Osteoblast (primary cell): ENCODE measurements at regions not wholly inside any gene's neighbourhood (a gene's known extent, or its start where the extent isn't known, plus 50 kb on each side); places are given as distances from the start of the nearest gene placed in this dataset.

ENCODE experiments used
- DNase-seq: peaks from one replicate; pipeline ENCODE4 v3.0.0; 2011; ENCODE audit warnings: low spot score, mixed read lengths; ENCODE audit not compliant: insufficient read length; ENCODE audit errors: missing footprints
- H2AFZ ChIP-seq: 2 replicates; pipeline ENCODE4 v1.6.0; 2011; ENCODE audit warnings: mild to moderate bottlenecking, low read length
- H3K27ac ChIP-seq: 2 replicates; pipeline ENCODE4 v1.5.1; 2011; ENCODE audit warnings: mild to moderate bottlenecking, low read depth, low read length, moderate library complexity
- H3K27me3 ChIP-seq: 2 replicates; pipeline ENCODE4 v1.6.0; 2012; ENCODE audit warnings: mild to moderate bottlenecking, control low read depth, inconsistent platforms, low read length, moderate library complexity; ENCODE audit not compliant: insufficient read depth
- H3K36me3 ChIP-seq: 2 replicates; pipeline ENCODE4 v1.5.1; 2011; ENCODE audit warnings: mild to moderate bottlenecking, low read length, control low read depth, moderate library complexity; ENCODE audit not compliant: insufficient read depth
- H3K4me1 ChIP-seq: 2 replicates; pipeline ENCODE4 v1.5.1; 2011; ENCODE audit warnings: mild to moderate bottlenecking, low read length, control low read depth, moderate library complexity; ENCODE audit not compliant: insufficient read depth
- H3K4me2 ChIP-seq: 2 replicates; pipeline ENCODE4 v1.6.0; 2011; ENCODE audit warnings: mild to moderate bottlenecking, low read length; ENCODE audit not compliant: insufficient read depth
- H3K4me3 ChIP-seq: fragments of 200-600 bp; sonication (generic); 3 replicates; pipeline ENCODE4 v1.5.1; 2012; ENCODE audit warnings: mild to moderate bottlenecking, low read length, inconsistent platforms; ENCODE audit not compliant: insufficient read depth
- H3K79me2 ChIP-seq: 2 replicates; pipeline ENCODE4 v1.6.0; 2012; ENCODE audit warnings: mild to moderate bottlenecking, low read length, control low read depth, inconsistent platforms; ENCODE audit not compliant: insufficient read depth
- H3K9me3 ChIP-seq: 2 replicates; pipeline ENCODE4 v1.5.1; 2011; ENCODE audit warnings: low read depth, low read length, control low read depth
- H4K20me1 ChIP-seq: 2 replicates; pipeline ENCODE4 v1.6.0; 2012; ENCODE audit warnings: mild to moderate bottlenecking, low read length, control low read depth; ENCODE audit not compliant: insufficient read depth
- CTCF ChIP-seq: IDR thresholded peaks from 2 replicates; pipeline ENCODE4 v1.5.1; 2011; ENCODE audit warnings: mild to moderate bottlenecking, low read depth, low read length, moderate library complexity; ENCODE audit errors: extremely low read depth

GRCh38 chr5:155239803-155240202 is 226.2 kb downstream of the KIF4B start:
- H3K9me3 ChIP-seq, result no peaks in the 10 kb centered on the region
- H3K27ac ChIP-seq, result no peak overlapping the region
- H3K4me2 ChIP-seq, result no peak overlapping the region
- TF ChIP-seq CTCF, result no peak
- no peak overlapping the region for H2AFZ ChIP-seq
- H3K79me2 ChIP-seq, result no peaks in the 10 kb centered on the region
- H3K4me1 ChIP-seq, result no peaks in the 10 kb centered on the region
- H3K36me3 ChIP-seq, result no peaks in the 10 kb centered on the region
- H3K27me3 ChIP-seq, result no peaks in the 10 kb centered on the region
- no peak overlapping the region for H3K4me3 ChIP-seq
- DNase-seq, result no peak
- H4K20me1 ChIP-seq, result no peaks in the 10 kb centered on the region

GRCh38 chr5:155250596-155250995 is 237.0 kb downstream of the KIF4B start:
- no peaks in the 10 kb centered on the region for H3K4me1 ChIP-seq
- no peak for TF ChIP-seq CTCF
- DNase-seq, result no peak
- H3K79me2 ChIP-seq, result no peaks in the 10 kb centered on the region
- no peaks in the 10 kb centered on the region for H4K20me1 ChIP-seq
- H3K9me3 ChIP-seq, result peaks cover 3% of the 10 kb centered on the region
- H3K36me3 ChIP-seq, result no peaks in the 10 kb centered on the region
- no peak overlapping the region for H2AFZ ChIP-seq
- H3K27me3 ChIP-seq, result no peaks in the 10 kb centered on the region
- no peak overlapping the region for H3K27ac ChIP-seq
- no peak overlapping the region for H3K4me2 ChIP-seq
- no peak overlapping the region for H3K4me3 ChIP-seq

GRCh38 chr5:155252025-155252424 is 238.5 kb downstream of the KIF4B start:
- Histone ChIP-seq H3K27me3 (no peaks in the 10 kb centered on the region), H3K27ac (no peak overlapping the region), H3K36me3 (no peaks in the 10 kb centered on the region), H3K9me3 (peaks cover 3% of the 10 kb centered on the region), H3K4me2 (no peak overlapping the region), H4K20me1 (no peaks in the 10 kb centered on the region), H2AFZ (no peak overlapping the region), H3K79me2 (no peaks in the 10 kb centered on the region), H3K4me3 (no peak overlapping the region), H3K4me1 (no peaks in the 10 kb centered on the region)
- DNase-seq, result no peak
- no peak for TF ChIP-seq CTCF

- Histone ChIP-seq H2AFZ (no peak overlapping the region), H3K4me3 (no peak overlapping the region), H3K4me2 (no peak overlapping the region), H3K79me2 (no peaks in the 10 kb centered on the region), H3K9me3 (peaks cover 3% of the 10 kb centered on the region), H3K36me3 (no peaks in the 10 kb centered on the region), H4K20me1 (no peaks in the 10 kb centered on the region), H3K27ac (no peak overlapping the region), H3K27me3 (no peaks in the 10 kb centered on the region), H3K4me1 (no peaks in the 10 kb centered on the region)
- DNase-seq, result no peak
- no peak for TF ChIP-seq CTCF
Measured at GRCh38 chr5:155252717-155253116, 239.2 kb downstream of the KIF4B start.
